ENCODE measurements at regions not wholly inside any gene's neighbourhood (a gene's known extent, or its start where the extent isn't known, plus 50 kb on each side); places are given as distances from the start of the nearest gene placed in this dataset.
"Not testable (repeated sequence)": the region's sequence is repeated elsewhere in the genome, so short reads cannot be mapped to it uniquely, and the experiment has no call there.

GRCh38 chr4:55270481-55270880, 75.6 kb upstream of the SRD5A3 start:
- H3K4me3 ChIP-seq, result no peak overlapping the region
- intact Hi-C loops (cut with DNase I; ENCODE audit: low total_unique reads), result no loop called here
- no peaks in the 10 kb centered on the region for H3K27me3 ChIP-seq
- no peak overlapping the region for H3K27ac ChIP-seq
- no peaks in the 10 kb centered on the region for H3K4me1 ChIP-seq
- ATAC-seq, result no peak
- no peaks in the 10 kb centered on the region for H3K36me3 ChIP-seq
- in situ Hi-C loops (cut with MboI; ENCODE audit: low sequenced_read_pairs in 4 of 4), result no loop called here
- no peaks in the 10 kb centered on the region for H3K9me3 ChIP-seq
- no peak for DNase-seq
- no peak for TF ChIP-seq POLR2A (IDR thresholded peaks at IDR 0.05)
- no peak for TF ChIP-seq CTCF (IDR thresholded peaks at IDR 0.05 in 4 of 5, conservative IDR thresholded peaks at IDR 0.05 in 1 of 5)

- TF ChIP-seq CTCF (IDR thresholded peaks at IDR 0.05 in 4 of 5, conservative IDR thresholded peaks at IDR 0.05 in 1 of 5) (no peak), POLR2A (IDR thresholded peaks at IDR 0.05) (no peak)
- ATAC-seq, result no peak
- in situ Hi-C loops (cut with MboI; ENCODE audit: low sequenced_read_pairs in 4 of 4), result no loop called here
Observed at GRCh38 chr4:55272102-55272501, 73.9 kb upstream of the SRD5A3 start.

GRCh38 chr4:55272589-55272988, 73.5 kb upstream of the SRD5A3 start:
- TF ChIP-seq POLR2A (IDR thresholded peaks at IDR 0.05), result no peak
- DNase-seq (no peak), ATAC-seq (no peak)
- Histone ChIP-seq H3K9me3 (no peaks in the 10 kb centered on the region), H3K4me3 (no peak overlapping the region), H3K36me3 (no peaks in the 10 kb centered on the region), H3K27ac (no peak overlapping the region), H3K4me1 (no peaks in the 10 kb centered on the region), H3K27me3 (no peaks in the 10 kb centered on the region)
- in situ Hi-C loops (cut with MboI; ENCODE audit: low sequenced_read_pairs in 4 of 4), result no loop called here
- intact Hi-C loops (cut with DNase I; ENCODE audit: low total_unique reads), result no loop called here

More at GRCh38 chr4:55272102-55272501, 73.9 kb upstream of the SRD5A3 start:
- DNase-seq, result no peak
- Histone ChIP-seq H3K9me3 (no peaks in the 10 kb centered on the region), H3K4me1 (no peaks in the 10 kb centered on the region), H3K36me3 (no peaks in the 10 kb centered on the region), H3K4me3 (no peak overlapping the region), H3K27ac (no peak overlapping the region), H3K27me3 (no peaks in the 10 kb centered on the region)
- intact Hi-C loops (cut with DNase I; ENCODE audit: low total_unique reads), result no loop called here

GRCh38 chr4:55277011-55277410, 69.0 kb upstream of the SRD5A3 start:
- in situ Hi-C loops (cut with MboI; ENCODE audit: low sequenced_read_pairs in 4 of 4), result no loop called here
- no peaks in the 10 kb centered on the region for H3K4me1 ChIP-seq
- no peaks in the 10 kb centered on the region for H3K36me3 ChIP-seq
- intact Hi-C loops (cut with DNase I; ENCODE audit: low total_unique reads), result no loop called here
- H3K4me3 ChIP-seq, result no peak overlapping the region
- H3K27me3 ChIP-seq, result no peaks in the 10 kb centered on the region
- no peaks in the 10 kb centered on the region for H3K9me3 ChIP-seq
- TF ChIP-seq POLR2A (IDR thresholded peaks at IDR 0.05) (no peak), CTCF (IDR thresholded peaks at IDR 0.05 in 4 of 5, conservative IDR thresholded peaks at IDR 0.05 in 1 of 5) (no peak)
- no peak for DNase-seq
- no peak overlapping the region for H3K27ac ChIP-seq
- ATAC-seq, result no peak

GRCh38 chr4:55278316-55278715, 67.7 kb upstream of the SRD5A3 start:
- Histone ChIP-seq H3K4me3 (no peak overlapping the region), H3K36me3 (no peaks in the 10 kb centered on the region), H3K4me1 (no peaks in the 10 kb centered on the region), H3K9me3 (peaks cover 0 to 3% (median 0%) of the 10 kb centered on the region in 3 donors), H3K27me3 (no peaks in the 10 kb centered on the region), H3K27ac (no peak overlapping the region)
- ATAC-seq (no peak), DNase-seq (no peak)
- in situ Hi-C loops (cut with MboI; ENCODE audit: low sequenced_read_pairs in 4 of 4), result no loop called here
- intact Hi-C loops (cut with DNase I; ENCODE audit: low total_unique reads), result no loop called here
- no peak for TF ChIP-seq CTCF (IDR thresholded peaks at IDR 0.05 in 4 of 5, conservative IDR thresholded peaks at IDR 0.05 in 1 of 5)
- TF ChIP-seq POLR2A (IDR thresholded peaks at IDR 0.05), result no peak

GRCh38 chr4:55280474-55280873, 65.6 kb upstream of the SRD5A3 start:
- H3K9me3 ChIP-seq; H3K36me3 ChIP-seq; H3K4me1 ChIP-seq; ATAC-seq; intact Hi-C loops (cut with DNase I; ENCODE audit: low total_unique reads); H3K4me3 ChIP-seq; DNase-seq; H3K27me3 ChIP-seq; in situ Hi-C loops (cut with MboI; ENCODE audit: low sequenced_read_pairs in 4 of 4); H3K27ac ChIP-seq: not testable (repeated sequence)

DNA sequence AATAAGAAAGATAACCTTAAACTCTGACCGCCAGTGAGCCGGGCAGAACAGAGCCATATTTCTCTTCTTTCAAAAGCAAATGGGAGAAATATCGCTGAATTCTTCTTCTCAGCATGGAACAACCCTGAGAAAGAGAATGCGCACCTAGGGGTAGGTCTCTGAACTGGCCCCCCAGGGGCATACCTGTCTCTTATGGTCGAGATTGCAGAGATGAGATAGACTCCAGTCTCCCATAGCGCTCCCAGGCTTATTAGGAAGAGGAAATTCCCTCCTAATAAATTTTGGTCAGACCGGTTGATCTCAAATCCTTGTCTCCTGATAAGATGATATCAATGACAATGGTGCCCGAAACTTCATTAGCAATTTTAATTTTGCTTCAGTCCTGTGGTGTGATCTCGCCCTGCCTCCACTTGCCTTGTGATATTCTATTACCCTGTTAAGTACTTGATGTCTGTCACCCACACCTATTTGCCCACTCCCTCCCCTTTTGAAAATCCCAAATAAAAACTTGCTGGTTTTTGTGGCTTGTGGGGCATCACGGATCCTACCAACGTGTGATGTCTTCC, 64.8 kb upstream of the SRD5A3 start:
- in situ Hi-C loops (cut with MboI; ENCODE audit: low sequenced_read_pairs in 4 of 4); DNase-seq; H3K4me1 ChIP-seq; H3K27me3 ChIP-seq; H3K4me3 ChIP-seq; H3K27ac ChIP-seq; intact Hi-C loops (cut with DNase I; ENCODE audit: low total_unique reads); ATAC-seq; H3K36me3 ChIP-seq; H3K9me3 ChIP-seq: not testable (repeated sequence)
